C1 segment of cervical spinal cord (tissue), 14 donors: ENCODE measurements at regions not wholly inside any gene's neighbourhood (a gene's known extent, or its start where the extent isn't known, plus 50 kb on each side); places are given as distances from the start of the nearest gene placed in this dataset.
A peak's percentile ranks its signal among the peaks of the same experiment; 100 is the strongest.

Experiments used
- DNase-seq, 14 donors: peaks; one replicate each; lab custom pipeline; 2025; lab: John Stamatoyannopoulos, UW

GRCh38 chr9:108158236-108158995, 668.8 kb upstream of the KLF4 start:
- no peak for DNase-seq

DNA sequence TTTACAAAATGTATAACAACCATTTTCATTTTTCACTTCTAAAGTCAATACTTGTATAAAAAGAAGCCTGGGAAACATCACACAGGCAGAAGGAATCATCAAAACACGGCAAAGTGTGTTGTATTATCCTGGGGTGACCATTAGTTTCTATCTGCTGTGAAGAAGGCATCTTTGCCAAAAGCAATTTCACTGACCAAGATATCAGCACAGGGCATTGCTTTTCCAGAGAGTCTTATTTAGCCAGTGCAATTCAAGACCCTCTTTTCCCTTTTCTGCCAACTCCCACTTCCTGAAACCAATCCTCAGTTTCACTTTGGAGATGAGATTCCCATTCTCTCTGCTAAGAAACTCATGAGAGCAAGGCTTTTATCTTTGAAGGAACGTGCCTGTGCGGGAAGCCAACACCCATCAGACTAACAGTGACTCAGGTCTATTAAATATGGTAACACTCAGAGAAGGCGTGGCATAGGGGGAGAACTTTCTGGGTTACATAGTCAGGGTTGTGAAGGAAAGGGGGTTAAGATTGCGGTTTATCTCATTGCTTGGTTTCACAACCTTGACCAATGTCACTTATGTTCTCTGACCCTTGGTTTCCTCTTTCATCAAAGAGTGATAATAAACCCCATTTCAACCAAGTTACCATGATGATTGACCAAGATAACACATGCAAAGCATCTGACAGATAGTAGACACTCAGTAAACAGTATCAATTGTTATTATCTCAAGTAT, 666.9 kb upstream of the KLF4 start:
- no peak for DNase-seq

DNA sequence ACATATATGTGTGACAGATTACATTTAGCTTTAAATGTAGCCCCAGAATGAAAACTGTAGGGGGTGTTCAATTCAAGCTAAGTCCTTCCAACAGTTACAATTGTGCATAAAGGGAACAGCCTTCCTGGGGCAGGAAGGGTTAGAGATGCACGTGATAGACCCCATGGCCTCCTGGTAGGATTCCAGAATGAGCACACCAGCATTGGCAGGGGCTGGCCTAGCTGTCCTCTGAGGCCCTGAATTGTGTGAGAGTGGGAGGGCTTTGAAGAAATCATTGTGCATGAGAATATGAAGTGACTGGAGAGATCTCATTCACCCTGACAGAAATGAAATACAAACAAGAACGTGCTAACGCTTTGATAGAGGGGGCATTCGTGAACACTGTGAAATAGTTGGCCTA, 663.8 kb upstream of the KLF4 start:
- DNase-seq = no peak

GRCh38 chr9:108150736-108151586, 661.4 kb upstream of the KLF4 start:
- no peak for DNase-seq

GRCh38 chr9:108149326-108149725, 659.8 kb upstream of the KLF4 start:
- DNase-seq = no peak

GRCh38 chr9:108142504-108143201, 653.1 kb upstream of the KLF4 start:
- DNase-seq = peak in 13 of 14 donors; percentile 8 to 85 (median 58)

DNA sequence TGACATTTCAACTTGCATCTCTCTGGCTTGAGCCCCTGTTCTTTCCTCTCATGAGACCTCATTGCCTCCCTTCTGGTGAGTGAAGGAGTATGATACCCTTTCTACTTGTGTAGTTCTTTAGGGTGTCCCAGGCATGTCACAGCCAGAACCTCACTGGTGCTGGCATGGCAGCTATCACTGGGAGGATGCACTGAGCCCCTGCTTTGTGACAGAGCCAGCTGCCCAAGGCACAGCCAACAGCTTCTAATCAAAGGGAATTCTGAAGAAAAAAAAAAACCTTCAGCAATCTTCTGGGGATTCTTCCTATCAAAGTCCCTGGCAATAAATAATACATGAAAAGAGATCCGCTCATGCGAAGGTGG, 652.6 kb upstream of the KLF4 start:
- DNase-seq = no peak

- no peak for DNase-seq
Measured at GRCh38 chr9:108139900-108140299, 650.3 kb upstream of the KLF4 start.

DNA sequence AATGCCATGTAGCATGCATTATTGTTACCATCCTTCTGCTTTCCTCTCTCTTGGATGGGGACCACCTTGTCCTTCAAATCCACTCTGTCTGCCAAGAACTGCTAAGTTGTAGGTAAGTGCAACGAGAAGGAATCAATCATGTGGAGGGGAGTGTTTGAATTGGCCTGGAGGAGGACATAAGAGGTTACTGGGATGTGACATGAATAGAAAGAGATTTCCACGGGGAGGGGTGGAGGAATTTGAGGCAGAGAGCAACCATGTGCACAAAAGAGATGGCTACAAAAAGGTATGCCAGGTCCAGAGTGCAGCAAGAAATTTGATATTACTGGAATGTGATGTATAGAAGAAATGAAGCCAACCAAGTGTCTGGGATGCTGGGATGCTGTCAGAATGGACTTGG, 648.9 kb upstream of the KLF4 start:
- no peak for DNase-seq

DNA sequence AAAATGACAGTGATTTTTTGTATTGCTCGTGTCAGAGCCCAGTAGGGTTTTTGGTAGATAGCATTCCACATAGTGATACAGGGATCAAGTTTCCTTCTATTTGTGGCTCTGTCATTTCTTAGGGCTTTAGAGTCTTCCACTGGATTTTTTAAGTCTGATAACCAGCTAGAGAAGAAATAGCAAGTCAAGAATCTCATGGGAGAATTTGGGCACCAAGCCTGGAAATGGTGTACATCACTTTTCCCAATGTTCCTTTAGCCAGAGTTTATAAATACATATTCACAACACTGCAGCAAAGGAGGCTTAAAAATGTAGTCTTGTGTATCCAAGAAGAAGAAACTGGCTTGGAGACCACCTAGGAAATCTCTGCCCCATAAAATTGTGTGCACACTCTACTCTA, 647.1 kb upstream of the KLF4 start:
- DNase-seq = no peak

GRCh38 chr9:108134486-108135128, 645.0 kb upstream of the KLF4 start:
- DNase-seq = no peak

DNA sequence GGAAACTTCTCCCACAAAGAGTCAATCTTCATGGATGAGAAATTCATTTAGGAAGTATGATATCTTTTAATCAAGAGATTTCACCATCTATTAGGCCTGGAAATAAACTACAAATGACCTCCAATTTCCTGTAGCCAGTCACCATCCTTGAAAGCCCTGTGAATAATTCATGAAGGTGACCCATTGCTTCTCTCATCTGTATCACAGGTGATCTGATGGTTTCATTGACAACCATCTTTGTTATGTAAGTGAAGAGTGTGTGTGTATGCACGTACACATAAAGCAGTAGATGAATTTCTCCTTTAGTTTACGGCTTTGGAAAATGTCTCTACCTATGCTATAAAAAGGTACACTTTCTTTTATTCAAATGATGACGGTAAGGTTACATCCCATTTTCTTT, 644.1 kb upstream of the KLF4 start:
- DNase-seq = no peak

- no peak for DNase-seq
Measured at GRCh38 chr9:108133101-108133500, 643.5 kb upstream of the KLF4 start.

- DNase-seq = no peak
Measured at GRCh38 chr9:108130905-108131304, 641.3 kb upstream of the KLF4 start.

DNA sequence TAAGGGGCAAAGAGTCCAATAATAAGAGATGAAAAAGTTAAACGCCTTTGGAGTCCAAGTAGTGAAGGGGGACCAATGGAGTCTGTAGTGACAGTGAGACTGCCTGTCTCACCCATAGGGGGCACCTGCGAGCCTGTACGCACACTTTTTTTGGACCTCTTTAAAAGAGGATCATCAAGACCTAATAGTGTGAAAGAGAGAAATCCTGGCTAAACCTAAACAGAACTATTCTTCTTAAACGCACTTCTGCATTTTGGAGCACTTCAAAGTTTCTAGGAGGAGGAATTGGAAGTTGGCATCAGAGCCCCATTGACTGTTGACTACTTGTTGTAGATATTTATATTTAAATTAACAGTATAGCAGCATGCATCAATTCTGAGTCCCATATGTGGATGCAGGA, 636.1 kb upstream of the KLF4 start:
- DNase-seq = no peak

DNA sequence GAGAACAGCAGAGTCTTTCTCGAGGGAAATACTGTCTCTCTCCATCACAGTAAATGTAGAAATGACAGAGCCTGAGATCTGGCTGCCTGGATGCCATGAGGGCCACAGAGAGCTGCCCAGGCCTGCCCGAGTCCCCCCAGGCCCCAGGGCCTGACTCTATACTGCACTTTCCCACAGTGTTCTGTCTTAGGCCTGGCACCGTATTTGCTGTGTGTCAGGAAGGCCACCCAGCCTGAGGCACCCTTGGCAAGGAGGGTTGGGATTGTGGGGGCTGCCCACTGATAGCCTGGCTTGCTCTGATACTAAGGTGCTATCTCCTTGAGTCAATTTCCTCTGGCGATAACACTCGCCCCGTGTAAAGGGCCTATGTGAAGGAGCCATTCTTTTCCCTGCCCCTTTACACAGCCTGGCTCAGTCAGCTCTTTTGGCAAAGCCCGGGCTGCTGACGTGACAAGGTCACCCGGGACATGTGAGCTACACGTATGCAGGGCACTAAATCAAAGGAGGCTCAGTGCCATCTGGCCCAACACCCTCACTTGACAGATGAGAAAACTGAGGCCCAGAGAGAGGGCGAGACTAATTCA, 630.1 kb upstream of the KLF4 start:
- no peak for DNase-seq

- DNase-seq = no peak
Measured at GRCh38 chr9:108117795-108118194, 628.2 kb upstream of the KLF4 start.

DNA sequence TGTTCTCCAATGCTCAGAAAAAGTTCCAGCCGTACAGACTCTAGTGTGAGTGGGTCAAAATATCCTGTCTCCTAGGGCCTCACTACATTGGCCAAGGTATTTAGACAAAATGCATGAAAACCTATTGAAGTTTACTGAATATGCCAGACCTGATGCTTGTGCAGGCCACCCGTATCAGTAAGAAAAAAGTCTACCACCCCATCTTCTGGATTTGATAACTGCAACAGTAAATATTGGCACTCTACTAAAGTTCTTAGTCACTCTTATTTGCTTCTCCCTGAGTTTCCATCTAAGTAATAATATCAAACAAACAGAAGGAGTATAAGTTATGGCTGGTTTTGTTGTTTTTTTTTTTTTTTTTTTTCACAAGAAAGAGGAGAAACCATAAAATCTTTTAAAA, 627.7 kb upstream of the KLF4 start:
- no peak for DNase-seq

- no peak for DNase-seq
Measured at GRCh38 chr9:108113596-108113995, 624.0 kb upstream of the KLF4 start.

DNA sequence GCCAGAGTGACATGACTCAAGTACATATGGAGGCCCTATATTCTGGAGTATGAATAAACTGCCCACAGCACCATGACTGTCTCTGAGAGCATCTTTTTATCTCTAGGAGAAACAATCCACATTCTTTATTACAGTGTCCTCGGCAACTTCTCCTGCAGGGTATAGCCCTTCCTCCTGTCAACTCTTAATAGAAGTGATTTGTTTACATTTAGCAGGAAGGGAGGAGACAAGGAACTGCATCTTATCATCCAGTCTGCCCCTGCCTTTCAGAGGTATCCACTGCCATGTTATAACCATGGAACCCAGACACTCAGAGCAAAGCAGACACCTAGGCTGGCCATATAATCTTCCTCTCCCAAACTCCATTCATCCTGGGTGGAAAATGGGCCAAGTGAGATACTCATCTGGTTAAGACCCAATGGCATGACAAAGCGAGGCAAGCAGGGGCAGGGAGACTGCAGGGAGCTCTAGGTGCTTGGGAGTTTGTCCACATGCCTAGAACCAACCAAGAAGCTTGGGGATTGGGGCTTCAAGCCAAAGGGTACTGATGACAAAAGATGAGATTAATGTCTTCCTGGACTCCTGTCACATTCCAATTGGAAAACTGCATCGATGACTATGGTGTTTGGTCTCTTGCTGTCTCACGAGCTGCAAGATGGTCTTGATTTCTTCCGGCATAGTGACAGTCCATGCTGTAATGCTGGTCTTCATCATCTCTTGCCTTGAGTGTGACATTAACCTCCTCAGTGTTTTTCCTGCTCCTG, 620.5 kb upstream of the KLF4 start:
- DNase-seq = no peak
